Fibroblast of pulmonary artery (primary cell): ENCODE measurements at regions not wholly inside any gene's neighbourhood (a gene's known extent, or its start where the extent isn't known, plus 50 kb on each side); places are given as distances from the start of the nearest gene placed in this dataset.

Experiments
- DNase-seq: peaks from one replicate; pipeline ENCODE4 v3.0.0-alpha.2; 2010; ENCODE audit warnings: low read depth
- H3K4me3 ChIP-seq: replicated peaks from 2 replicates; pipeline ENCODE4 v1.5.1; 2011; ENCODE audit warnings: low read depth, mild to moderate bottlenecking, control low read depth, low read length, moderate library complexity
- CTCF ChIP-seq: IDR thresholded peaks from 2 replicates; pipeline ENCODE4 v1.5.1; 2011; ENCODE audit warnings: mild to moderate bottlenecking, control low read depth, low read length, inconsistent platforms; ENCODE audit errors: missing control alignments

GRCh38 chr4:15182600-15183220, 180.4 kb downstream of the CPEB2 start:
- peak; percentile 83 for DNase-seq
- H3K4me3 ChIP-seq: no peak overlapping the region
- TF ChIP-seq CTCF: no peak

- TF ChIP-seq CTCF: no peak
- DNase-seq: peak; percentile 87
- no peak overlapping the region for H3K4me3 ChIP-seq
These were observed 183.9 kb downstream of the CPEB2 start for GRCh38 chr4:15186149-15186548.

- no peak overlapping the region for H3K4me3 ChIP-seq
- TF ChIP-seq CTCF: no peak
- no peak for DNase-seq
These were observed 184.5 kb downstream of the CPEB2 start for GRCh38 chr4:15186806-15187205.

DNA sequence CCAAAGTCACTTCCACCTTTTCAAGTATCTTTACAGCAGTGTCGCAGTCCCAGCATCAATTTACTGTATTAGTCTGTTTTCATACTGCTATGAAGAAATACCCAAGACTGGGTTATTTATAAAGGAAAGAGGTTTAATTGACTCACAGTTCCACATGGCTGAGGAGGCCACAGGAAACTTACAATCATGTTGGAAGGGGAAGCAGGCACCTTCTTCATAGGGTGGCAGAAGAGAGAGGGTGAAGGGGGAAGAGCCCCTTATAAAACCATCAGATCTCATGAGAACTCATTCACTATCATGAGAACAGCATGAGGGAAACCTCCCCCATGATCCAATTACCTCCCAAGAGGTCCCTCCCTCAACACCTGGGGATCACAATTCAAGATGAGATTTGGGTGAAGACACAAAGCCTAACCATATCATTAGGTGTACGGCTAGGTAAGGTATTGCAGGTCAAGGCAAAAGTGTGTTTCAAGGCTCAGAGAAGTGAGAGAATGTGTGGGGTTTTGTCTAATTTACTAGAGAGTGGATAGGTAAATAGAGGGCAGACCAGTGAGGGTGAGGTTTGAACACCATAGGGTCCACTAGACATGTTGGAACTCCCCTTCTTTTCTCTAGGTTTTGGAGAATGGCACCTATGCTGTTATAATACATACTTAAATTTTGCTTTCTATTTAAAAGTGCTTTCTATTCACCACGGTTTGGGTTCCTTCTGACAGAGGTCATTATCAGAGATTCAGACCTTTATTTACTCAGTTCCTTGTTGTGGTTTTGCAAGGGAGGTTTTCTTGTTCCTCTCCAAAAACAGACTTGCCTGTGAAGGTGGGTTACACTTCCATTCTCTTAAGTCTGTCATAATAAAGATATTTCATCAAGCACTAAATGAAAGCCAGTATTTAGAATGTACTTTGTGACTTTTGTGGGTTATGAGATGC, 186.6 kb downstream of the CPEB2 start:
- TF ChIP-seq CTCF: no peak
- no peak overlapping the region for H3K4me3 ChIP-seq
- DNase-seq: no peak

GRCh38 chr4:15194520-15194919, 192.2 kb downstream of the CPEB2 start:
- DNase-seq: no peak
- no peak overlapping the region for H3K4me3 ChIP-seq
- no peak for TF ChIP-seq CTCF

DNA sequence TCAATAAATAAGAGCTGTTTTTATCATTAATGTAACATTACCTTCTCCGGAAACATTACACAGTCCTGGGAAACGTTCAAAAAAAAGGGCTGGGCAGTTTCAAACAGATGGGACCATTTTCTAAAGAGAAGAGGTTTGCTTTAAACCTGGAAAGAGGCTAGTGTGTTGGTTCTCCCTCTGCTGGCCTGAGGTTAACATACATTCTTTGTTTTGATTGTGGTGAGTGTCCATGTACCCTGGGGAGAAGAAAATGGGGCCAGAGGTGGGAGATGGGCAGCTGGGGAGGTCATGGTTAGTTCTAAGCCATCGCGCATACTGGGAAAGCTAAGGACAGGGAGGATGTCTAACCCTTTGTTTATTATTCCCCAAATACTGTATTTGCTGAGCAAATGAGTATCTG, 194.7 kb downstream of the CPEB2 start:
- TF ChIP-seq CTCF: peak; percentile 61
- DNase-seq: peak; percentile 64
- no peak overlapping the region for H3K4me3 ChIP-seq
